ENCODE measurements at regions not wholly inside any gene's neighbourhood (a gene's known extent, or its start where the extent isn't known, plus 50 kb on each side); places are given as distances from the start of the nearest gene placed in this dataset.
"Not testable (repeated sequence)": the region's sequence is repeated elsewhere in the genome, so short reads cannot be mapped to it uniquely, and the experiment has no call there.

DNA sequence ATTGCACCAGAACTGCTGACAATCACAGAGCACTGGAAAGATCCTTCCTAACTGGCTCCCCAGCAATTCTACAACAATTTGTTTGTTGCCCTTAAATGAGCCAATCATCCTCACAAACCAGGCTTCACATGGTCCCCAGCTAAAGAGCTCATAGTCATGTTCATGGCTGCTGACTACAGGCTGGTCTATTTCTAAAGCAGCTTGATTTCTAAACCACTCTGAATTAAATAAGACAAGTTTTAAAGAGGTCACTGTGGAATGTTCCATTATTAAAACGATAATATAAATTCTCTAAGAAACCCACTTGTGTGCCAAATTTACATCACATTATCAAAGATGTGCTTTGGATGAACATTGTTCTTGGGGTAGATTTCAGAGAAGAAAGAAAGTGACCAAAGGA, 110.7 kb downstream of the COPS8 start:
- DNase-seq (ENCODE audit: low spot score): no peak

DNA sequence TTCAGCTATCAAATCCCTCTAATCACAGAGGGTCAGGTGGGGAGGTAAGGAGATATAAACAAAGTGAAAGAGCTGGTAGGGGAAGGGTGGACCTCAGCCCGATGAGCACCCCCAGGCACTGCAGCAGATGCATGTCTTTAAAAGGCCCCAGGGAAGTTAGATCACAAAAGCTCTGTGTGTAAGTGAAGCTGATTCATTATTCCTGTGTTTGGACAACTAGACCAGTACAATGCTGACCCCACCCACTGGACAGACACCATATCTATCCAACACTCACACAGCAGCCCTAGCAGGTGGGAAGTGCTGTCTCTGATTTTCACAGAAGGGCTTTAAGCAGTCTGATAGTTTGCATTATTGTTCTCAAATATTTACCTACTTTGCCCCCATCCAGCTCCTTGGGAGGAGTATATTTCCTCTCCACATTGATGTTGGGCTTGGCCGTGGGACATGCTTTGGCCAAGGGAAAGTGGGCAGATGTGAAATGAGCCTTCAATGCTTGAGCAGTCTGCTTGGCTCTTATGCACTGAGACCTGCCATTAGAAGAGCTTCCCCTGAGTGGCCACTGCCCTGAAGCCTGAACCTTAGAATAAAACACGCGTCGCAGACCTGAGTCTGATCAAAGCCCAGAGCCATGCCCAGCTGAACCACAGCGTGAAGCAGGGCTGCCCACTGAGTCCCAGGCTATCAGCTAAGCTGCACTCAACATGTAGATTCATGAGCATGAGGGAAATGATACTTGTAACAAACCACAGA, 111.4 kb downstream of the COPS8 start:
- DNase-seq (ENCODE audit: low spot score): no peak

DNA sequence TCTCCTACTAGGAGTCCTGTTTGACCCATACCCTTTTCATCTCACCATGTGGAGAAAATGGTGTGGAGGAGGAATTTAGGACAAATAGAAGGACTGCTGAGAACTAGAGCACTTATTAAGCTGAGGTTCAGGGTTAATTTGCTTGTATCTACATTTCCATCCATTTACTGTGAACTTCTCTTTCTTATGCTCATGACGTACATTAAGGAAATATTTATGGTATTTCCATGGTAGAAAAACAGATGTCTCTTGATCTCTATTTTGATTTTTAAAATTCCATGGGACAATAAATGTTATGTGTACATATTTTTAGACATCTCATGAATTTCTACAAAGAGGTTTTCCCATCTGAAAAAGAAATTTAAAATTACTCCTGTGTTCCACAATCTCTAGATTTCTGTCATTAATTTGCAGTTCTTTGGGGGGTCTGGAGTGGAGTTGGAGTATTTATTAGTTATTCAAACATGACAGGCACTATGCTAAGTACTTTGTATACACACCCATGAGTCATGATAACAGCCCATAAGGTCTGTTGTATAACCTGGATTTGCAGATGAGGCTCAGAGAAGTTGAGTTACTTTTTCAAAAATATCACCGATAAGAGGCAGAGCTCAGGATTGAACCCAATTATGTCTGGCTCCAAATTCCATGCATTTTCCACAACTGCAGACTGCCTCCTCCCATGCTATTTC, 112.6 kb downstream of the COPS8 start:
- DNase-seq (ENCODE audit: low spot score): no peak

DNA sequence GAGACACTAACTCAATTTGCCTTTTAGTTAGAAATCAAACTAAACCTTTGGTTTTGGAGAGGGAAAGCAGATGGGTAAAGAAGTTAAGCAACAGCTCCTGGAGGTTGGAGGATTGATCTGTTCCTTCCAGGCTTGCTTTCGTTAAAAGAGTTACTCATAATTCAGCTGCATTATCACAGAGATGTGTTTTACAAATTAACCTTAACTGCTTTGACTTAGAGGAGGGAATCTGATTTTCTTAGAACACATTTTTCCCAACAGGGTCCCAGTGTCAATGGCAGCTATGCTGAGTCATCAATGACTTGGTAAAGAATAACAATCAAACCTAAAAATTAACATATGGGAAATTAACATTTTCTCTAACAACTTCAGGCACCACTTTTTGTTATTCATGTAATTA, 113.4 kb downstream of the COPS8 start:
- no peak for DNase-seq (ENCODE audit: low spot score)

DNA sequence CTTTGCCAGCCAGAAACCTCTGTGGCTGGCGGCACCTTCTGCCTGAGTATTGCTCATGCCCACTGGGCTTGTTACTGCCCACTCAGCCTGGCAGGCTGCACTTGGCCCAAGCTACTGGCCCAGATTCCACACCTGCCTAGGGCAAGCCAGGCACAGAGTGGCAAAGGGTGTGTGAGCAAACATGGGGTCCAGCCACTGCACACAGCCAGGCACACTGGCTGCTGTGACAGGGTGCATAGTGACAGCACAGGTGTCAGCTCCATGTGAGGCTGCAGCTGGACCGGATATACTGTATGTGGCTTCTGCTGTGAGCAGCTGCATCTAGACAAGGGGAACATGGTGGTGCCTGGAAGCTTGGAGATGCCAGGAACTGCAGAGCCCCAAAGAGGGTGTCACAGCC, 113.9 kb downstream of the COPS8 start:
- DNase-seq (ENCODE audit: low spot score): no peak

DNA sequence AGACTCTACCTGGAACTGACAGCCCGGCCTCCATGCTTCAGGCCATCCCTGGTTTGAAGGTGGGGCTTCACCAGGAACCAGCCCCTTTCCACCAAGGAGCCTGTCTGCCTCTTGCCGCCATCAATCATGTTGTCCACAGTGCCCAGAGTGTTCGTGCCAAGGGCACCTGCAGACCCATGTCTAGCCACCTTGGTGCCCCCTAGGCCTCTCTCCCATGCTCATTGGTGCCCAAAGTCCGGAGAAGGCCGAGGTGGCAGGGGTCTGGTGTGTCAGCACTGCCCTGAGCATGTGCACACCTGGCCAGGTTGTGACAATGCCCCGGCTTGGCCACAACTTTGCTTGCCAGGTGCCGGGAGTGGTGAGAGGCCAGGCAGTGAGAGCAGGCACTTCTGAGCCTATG, 114.8 kb downstream of the COPS8 start:
- no peak for DNase-seq (ENCODE audit: low spot score)

DNA sequence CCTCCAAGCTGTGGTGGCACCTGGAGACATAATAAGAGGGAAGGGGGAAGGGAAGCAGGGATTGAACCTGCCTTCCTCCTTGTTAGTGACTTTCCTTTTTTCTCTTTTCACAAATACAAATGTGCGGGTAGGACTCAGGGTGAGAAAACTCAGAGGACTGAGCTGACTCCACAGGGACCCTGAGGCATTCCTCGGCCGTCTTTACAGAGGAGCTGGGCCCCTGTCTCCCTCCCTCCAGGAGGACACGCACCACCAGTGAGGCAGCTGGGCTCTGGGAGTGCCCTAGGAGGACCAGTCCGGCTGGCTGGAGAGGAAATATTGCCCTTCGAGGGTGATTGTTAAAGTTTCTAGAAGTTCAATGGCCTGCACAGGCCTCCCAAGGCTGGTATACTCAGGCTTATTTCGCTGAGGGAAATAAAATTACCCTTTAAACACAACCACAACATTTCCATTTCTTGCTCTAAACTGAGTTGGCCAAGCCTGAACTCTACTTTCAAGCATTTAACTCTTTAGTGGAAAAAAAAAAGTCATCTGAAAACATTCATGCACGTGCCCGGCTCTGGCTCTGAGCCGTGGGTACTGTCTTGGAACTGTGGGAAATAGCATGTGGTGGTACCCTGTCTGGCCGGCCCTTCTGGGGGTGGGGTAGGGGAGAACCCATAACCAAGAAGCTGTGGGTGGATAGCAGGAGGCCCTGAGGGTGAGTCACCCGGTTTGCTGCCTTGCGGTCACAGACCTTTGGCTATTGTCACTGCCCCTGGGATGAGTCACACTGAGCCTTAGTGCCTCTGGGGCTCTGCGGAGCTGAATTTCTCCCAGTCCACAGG, 116.0 kb downstream of the COPS8 start:
- no peak for DNase-seq (ENCODE audit: low spot score)

DNA sequence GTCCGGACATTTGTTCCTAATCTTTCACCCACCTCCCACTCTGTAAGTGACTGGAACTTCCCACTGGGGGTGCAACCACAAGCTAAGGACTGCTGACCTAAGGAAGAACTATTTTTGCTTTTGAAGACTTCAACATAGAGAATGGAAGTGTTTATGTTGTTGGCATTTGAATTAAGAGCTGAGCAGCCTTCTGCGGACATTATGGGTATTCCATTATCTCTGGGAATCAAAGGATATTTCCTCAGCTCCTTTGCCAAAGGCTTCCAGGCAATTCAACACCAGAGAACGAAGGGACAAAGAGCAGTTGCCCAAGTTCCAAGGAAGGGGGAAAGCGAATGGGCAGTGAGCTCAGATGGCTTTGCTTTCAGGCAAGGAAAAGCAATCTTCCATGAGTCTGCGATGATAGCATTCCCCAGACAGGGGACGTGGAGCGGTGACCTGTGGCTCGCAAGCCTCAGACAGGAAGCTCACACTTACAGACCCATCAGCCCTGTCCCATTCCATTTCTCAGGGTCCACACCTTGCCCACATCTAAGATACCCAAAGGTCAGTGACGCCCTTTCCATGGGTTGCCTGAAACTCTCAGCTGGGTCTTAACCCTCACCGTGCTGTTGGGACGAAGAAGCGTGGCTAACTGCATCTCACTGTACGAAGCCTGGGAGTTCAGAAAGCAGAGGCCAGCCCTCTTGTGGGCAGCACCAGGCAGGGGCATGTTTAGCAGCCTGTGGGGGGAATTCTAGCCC, 116.8 kb downstream of the COPS8 start:
- DNase-seq (ENCODE audit: low spot score): no peak

DNA sequence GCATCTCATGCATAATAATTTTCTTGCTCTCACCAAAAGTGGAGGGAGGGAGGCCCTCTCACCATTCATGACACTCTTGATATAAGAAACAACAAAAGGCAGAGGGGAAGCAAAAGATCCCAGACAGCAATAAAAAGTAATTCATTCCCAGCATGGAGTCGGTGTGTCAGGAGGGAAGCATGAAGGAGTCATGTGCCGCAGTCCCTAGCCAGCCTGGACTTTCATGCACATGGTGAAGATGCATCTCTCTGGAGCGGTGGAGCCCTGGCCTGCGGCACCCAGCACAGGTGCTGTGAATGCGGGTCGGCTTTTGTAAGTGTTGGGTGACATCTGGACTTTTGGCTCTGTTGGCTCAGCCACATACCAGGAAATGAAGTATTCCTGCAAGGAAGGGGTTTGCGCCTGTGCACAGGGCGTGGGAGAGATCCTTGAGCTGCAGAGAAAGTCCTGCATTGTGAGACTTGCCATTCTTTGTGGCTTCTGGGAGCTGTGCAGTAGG, 119.4 kb downstream of the COPS8 start:
- DNase-seq (ENCODE audit: low spot score): no peak

DNA sequence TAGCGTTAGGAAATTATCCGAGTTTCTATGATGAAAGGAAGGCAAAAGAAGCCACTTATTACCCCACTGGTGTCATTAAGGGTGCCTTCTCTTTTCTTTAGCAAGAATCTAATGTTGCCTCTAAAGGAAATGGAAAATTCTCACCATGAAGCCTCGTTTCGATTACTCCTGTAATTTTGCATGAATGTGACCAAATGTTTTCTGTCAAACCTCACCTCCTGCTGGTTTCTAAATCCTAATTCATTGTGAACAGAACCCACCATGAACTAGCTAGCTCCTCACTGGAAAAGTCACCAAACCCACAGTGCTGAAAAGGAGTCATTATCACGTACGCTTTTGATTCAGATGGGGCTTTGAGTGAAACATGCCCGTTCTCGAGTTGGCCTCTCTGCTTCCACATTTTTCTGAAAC, 119.9 kb downstream of the COPS8 start:
- no peak for DNase-seq (ENCODE audit: low spot score)

DNA sequence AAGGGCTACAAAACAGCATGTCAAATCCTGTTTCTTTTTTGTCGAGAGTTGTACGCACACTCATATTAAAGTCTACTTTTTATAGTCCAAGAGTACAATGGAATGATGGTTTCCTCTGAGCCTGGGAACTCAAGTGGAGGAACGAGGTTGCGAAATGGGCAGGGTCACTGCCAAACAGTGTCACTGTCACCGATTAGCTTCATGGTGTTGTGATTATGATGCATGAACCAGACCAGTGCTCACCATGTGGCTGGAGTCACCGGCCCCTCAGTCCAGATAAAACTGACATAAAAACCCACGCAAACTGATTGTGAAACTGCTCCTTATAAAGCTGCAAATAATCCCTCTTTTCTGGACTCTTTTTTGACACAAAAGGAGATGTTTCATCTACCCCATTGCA, 122.0 kb downstream of the COPS8 start:
- DNase-seq (ENCODE audit: low spot score): no peak

DNA sequence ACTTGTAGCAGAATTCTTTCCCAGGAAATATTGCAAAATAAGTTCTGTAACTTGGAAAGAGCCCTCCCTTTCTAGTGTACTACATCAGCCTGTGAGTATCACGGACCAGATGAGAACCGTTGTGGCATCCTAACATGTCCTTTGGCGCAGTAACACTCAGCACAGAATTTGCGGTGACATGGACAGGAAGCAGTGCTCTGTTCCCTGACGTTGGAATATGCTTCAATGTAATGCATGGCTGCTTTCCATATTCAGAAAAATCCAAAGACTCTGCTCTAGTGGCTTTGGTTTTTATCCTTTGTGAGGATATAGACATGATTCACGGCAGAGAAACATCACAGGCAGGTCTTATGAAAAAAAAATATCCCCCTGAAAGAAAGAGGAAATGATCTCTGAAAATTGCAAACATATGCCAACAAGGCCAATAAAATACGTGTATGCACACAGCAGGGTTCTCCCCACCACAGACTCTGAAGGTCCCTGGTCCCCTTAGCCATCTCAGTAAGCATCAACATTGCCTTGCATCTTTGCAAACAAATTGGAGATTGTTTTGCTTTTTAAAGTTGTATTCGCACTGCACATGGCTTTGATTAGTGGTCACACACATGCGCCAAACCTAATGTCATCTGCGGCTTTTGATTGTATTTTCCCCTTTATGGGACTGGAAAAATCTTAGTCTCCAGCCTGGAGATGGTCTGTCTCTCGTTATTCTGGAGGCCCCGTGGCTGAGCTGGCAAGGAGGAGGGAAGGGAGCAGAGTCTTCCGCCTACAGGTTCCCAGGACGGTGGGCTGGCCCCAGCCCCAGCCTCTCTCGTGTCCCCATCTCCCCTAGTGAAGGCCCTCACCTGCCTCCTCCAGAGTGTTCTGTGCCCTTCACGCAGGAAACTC, 122.9 kb downstream of the COPS8 start:
- DNase-seq (ENCODE audit: low spot score): no peak

DNA sequence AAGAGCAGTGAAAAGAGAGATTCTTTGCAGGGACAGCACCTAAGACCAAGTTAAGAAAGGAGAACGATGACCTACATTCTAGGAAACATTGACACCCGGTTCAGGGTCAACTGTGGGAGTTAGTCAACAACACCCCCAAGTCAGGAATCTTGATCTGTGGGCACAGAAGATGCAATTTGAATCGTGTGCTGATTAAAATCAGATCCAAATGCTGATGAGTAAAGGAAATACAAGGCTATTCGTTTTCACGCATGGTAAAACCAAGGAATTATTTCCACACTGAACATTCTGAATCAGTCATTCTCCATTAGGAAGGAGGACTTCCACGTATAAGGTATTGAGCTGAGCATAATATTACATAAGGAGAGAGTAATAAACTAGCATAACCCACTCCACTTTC, 124.2 kb downstream of the COPS8 start:
- no peak for DNase-seq (ENCODE audit: low spot score)

DNA sequence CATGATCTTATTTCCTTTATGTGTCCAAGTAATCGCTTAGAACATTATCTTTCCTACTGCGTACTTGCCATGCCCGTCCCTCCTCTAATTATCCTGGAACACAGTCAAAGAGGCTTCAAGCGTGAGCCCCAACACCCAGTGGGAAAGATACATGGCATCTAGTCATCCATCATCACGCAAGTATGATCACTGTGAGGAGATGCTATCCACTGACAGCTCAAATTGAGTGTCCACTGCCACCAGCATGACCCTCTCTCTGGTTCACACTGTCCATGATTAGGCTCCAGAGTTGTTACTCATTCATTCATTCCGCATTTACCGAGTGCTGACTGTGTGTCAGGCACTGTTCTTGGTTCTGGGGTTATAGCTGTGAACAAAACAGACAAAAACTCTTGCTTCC, 124.6 kb downstream of the COPS8 start:
- no peak for DNase-seq (ENCODE audit: low spot score)

DNA sequence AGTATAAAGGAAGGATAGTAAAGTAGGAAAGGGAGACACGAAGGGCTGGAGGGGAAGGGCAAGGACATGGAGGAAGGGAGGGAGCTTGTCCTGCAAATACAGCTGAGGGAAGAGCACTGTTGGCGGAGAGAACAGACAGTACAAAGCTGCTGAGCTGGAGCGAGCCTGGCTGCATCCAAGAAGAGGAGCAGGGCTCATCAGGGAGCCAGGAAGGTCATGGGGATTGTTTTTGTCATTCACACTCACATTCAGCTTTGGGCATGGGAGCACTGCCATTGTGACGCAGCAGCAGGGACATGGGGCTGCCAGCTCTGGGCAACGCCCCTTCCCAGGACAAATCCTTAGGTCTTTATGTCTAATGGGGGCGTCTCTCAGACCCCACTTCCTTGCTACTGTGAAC, 125.1 kb downstream of the COPS8 start:
- no peak for DNase-seq (ENCODE audit: low spot score)

DNA sequence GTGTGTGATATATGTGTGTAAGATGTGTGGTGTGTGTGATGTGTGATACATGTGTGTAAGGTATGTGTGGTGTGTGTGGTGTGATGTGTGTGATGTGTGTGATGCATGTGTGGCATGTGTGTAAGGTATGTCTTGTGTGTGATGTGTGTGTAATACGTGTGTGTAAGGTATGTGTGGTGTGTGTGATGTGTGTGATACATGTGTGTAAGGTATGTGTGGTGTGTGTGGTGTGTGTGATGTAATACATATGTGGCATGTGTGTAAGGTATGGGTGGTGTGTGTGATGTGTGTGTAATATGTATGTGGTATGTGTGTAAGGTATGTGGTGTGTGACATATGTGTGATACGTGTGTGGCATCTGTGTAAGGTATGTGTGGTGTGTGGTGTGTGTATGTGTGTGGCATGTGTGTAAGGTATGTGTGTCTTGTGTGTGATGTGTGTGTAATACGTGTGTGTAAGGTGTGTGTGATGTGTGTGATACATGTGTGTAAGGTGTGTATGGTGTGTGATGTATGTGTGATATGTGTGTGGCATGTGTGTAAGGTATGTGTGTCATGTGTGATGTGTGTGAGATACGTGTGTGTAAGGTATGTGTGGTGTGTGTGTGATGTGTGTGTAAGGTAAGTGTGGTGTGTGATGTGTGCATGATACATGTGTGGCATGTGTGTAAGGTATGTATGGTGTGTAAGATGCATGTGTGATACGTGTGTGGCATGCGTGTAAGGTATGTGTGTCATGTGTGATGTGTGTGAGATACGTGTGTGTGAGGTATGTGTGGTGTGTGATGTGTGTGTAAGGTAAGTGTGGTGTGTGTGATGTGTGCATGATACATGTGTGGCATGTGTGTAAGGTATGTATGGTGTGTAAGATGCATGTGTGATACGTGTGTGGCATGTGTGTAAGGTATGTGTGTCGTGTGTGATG, 126.9 kb downstream of the COPS8 start:
- not testable (repeated sequence) for DNase-seq (ENCODE audit: low spot score)

DNA sequence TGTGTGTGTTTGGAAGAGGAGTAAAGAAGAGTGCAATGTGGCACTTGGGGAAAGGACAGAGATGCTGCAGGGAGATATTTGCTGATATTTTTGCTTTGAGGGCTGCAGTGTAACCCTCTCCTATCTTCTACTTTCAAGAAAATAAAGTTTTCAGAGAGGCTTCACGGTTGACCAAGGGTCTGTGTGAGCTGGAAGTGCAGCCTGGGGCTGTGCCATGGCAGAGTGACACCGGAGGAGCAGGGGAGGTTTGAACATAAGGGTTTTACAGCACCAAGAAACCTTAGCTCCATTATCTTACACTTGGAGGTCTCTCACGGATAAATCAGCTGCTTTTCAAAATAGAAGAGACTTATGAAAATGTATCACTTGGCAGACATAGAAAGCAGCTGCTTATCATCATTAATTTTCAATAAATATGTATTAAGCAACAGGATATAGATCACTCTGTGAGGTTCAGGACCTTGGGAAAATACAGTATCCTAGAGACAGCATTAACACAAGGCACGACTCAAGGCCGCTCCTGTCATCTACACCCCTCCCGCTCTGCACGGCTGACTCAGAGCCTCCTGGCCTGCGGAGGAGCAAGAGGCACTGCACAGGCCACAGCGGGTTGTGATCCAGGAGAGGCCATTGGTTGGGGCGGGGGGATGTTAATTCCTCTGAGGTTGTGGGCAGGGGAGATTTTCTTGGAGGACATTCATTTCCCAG, 127.8 kb downstream of the COPS8 start:
- DNase-seq (ENCODE audit: low spot score): no peak

DNA sequence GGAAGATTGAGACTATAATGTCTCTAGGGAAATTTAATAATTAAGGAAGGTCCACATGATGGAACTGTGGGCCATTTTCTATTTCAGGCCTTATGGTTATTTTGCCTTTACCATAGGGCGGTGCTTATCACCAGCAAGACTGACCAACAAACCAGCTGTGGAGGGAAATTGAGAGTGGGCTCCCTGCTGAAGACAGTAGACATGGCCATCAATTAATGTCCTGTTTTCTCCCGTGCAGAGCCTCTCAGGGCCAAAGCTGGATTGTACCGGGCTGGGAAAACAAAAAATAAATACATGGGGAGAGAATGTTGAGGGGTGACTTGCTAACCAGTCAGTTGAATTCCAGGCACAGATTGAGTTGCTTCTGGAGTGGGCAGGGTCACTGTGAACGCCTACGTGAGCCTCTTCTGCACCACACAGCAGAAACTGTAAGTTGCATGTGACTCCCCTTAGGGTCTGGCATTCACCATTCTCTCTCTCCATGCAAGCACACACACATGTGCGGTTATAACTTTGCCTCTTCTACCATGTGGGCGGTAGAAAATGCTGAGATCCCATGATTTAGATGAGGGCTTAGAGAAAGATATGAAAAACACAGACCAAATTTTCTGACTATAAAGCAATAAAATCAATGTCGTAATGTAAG, 128.5 kb downstream of the COPS8 start:
- no peak for DNase-seq (ENCODE audit: low spot score)

DNA sequence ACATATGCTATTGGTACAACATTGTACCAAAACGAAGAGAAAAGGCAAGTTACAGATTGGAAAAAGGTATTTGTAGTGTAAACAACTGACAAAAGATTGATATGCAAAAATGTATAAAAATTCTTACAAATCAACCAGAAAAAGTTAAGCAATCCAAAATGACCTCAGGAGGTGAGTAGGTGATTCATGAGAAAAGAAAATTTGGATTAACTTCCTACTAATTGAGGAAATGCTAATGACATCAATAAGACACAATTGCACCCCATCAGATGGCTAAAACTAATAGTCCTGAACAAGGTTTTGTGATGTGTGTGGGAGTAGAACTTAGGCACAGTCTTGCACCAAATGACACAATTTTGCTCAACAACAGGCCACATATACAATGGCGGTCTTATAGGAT, 129.3 kb downstream of the COPS8 start:
- DNase-seq (ENCODE audit: low spot score): no peak
